GM21423 (cell line): ENCODE measurements at regions not wholly inside any gene's neighbourhood (a gene's known extent, or its start where the extent isn't known, plus 50 kb on each side); places are given as distances from the start of the nearest gene placed in this dataset.
"Not testable (repeated sequence)": the region's sequence is repeated elsewhere in the genome, so short reads cannot be mapped to it uniquely, and the experiment has no call there.

Experiments used
- ATAC-seq: cut with Tn5 transposase; IDR thresholded peaks from one replicate; pipeline ENCODE4 v1.9.1; 2021; ENCODE audit warnings: mild to moderate bottlenecking, moderate library complexity; ENCODE audit not compliant: unreplicated experiment

DNA sequence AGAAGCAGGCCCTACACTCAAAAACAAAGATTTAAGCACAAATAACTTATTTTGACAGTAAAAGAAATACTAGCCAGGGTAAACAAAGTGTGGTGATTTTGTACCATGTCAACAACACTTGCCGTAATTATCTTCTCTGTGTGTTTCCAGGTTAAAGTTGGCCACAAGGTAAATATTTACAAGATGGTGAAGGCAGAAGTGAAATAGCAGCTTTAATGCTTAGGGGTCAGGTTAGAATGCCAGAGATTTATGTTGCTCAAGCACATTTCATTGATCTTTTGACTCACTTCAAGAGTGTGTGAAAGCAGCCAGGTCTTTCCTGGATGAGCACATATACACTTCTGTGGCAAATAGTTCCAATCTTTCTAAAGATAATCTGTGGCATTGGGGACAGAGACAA, 270.2 kb upstream of the LUZP2 start:
- no peak for ATAC-seq

DNA sequence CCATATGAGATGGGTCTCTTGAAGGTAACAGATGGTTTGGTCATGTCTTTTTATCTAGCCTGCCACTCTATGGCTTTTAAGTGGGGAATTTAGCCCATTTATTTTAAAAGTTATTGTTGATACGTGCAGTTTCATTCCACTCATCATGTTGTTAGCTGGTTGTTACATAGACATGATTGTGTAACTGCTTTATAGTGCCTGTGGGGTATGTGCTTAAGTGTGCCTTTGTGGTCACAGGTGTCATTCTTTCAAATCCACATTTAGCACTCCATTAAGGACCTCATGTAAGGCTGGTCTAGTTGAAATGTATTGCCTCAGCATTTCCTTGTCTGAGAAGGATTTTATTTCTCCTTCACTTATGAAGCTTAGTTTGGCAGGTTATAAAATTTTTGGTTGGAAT, 263.8 kb upstream of the LUZP2 start:
- no peak for ATAC-seq

DNA sequence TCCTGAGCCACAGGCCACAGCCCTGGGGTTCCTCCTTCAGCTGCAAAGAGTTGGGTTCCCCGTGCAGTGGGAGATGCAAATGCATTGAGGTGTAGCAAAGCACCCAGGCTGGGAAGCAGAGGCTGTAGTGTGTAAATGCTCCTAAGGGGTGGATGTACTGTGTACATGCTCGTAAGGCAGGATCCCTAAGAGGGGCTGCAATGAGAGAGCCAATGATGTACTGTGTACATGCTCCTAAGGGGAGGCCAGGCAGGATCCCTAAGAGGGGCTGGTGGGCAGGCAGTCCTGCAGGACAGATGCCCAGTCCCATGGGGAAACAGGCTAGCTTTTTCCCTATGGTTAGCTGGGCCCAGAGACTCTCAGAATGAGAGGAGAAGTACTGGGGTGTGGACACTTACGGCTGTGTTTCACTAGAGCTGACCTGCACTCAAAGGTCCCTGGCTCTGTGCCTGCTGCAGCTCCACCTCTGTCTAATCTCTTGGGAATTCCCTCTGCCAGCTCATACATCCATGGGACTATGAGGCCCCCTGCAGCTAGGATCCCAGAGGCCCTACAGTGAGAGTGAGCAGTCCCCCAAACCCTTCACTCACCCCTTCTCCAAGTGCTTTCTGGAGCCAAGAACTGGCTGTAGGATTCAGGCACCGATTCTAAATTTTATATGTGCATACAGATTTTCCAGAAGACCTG, 261.9 kb upstream of the LUZP2 start:
- ATAC-seq = no peak

DNA sequence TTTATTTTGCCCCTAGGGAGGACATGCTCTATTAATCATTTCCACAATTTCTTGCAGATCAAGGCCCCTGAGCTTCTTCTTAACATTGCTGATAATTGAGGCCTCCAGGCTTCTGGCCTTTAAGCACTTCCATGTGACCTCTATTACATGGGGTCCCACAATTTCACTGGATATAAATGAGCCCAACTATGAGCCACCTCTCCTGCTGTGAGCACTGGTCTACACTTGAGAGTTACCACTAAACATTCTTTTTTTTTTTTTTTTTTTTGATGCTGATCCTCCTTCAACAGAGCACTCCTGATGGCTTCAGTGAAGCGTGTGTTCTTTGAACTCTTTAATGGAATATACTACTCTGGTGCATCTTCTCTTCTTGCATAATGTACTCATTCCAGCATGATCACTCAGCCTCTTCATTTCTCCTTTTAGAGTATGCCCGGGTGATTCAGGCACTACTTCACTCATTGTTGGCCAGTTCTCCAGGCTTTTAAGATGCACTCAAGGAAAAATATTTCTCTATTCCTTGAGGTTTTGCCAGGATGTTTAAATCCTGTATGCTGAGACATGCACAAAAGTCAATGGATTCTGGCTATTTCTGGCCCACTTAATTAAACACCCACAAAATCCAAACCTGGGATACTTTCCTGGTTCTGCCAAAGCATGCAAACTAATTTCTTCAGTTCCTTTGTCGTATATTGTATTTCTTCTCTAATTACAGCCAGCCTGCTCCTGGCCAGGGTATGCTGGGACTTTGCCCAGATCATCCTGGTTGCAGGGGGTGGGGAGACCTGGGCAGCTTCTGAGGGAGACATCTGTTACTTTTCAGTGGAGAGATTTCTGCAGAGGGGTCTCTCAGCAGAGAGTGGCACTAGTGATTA, 257.8 kb upstream of the LUZP2 start:
- no peak for ATAC-seq

DNA sequence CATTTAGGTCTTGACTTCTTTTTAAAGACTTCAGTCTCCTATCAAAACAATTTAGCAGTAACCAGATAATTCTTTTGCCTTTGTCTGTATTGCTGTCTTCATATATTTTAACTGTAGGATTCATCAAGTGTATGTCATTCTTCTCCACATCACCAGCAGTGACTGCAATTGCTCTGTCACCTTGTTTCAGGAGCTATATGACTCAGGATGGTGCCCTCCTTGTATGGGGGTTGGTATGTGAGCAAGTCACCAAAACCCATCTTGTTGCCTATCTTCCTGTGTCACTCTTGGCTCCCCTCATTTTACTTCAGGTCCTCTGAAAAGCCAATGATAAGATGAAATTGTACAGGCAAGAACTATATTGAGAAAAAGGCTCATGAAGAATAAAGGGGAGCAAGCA, 256.9 kb upstream of the LUZP2 start:
- no peak for ATAC-seq

DNA sequence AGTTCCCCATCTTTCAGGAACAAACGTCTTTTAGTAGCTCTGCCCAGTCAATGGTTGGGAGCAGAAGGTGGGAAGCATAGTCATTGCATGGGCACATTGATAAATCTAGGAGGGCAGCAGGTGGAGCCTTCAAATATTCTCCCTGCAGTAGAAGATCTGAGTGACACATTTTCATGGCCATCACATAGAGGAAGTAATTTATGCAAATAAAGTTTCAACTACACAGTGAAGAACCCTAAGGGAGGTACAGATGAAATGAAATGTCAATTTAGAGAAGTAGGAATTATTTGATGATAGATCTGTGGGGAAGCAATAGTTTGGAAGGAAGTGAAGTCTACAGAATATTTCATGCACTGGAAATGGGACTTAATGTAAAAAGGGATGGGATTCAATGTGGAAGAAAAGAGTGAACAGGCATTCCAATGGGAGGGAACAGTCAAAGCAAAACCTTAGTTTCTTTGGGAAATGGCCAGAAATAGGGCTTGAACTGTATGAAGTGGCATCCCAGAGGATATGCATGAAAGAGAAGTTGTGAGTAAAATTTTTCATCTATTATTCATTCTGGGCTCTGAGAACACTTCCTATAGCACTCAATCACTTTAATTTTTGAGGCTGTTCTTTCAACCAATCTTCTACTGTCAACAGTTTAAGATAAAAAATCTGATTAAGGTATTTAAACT, 256.2 kb upstream of the LUZP2 start:
- ATAC-seq = no peak

DNA sequence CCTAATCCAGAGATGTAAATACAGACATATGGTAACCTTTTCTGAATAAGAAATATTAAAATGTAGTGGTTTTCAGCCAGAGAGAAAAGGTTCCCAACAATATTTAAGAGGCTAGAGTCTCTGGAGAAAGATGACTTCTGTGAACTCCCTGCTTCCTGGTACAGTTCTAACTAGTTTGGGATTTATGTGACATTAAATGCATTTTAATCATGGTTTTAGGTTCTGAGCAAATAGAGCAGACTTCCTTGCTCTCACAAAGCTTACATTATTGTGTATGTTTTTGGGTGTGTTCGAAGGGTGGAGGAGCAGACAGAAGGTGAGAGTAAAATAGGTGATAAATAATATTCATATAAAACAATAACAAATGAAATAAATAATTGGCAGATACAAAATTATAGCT, 250.1 kb upstream of the LUZP2 start:
- no peak for ATAC-seq

DNA sequence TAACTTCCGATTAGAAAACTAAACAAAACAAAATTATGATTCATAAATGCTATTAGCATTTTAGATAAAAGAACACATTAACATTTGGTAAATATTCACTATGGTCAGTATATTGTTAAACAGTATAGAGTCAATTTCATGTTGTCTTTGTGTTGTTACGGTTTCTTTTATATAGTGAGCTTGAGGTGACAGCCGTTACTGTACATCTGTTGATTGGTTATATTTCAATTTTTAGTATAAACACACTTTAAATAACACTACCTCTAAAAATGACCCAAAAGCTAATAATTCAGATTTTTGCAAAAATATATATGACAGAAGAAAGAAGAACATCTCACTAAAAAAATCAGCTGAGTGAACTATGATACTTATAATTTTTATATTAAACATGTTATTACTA, 249.0 kb upstream of the LUZP2 start:
- ATAC-seq = no peak

DNA sequence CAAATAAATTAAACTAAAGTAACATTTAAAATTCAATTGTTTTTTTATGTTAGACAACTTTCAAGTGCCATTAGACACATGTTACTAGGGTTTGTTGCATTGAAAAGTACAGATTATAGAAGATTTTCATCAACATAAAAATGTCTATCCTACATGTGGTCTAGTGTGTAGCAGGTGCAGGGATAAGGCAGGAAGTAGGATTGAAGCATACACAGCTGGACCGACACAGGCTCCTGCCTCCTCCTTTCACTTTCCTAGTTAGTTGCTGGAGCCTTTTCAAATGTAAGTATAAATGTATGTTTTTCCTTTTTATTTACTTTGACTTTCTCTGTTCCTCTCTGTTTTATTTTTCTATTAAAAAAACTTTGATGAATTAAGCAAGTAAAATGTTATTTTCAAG, 246.9 kb upstream of the LUZP2 start:
- ATAC-seq = no peak

DNA sequence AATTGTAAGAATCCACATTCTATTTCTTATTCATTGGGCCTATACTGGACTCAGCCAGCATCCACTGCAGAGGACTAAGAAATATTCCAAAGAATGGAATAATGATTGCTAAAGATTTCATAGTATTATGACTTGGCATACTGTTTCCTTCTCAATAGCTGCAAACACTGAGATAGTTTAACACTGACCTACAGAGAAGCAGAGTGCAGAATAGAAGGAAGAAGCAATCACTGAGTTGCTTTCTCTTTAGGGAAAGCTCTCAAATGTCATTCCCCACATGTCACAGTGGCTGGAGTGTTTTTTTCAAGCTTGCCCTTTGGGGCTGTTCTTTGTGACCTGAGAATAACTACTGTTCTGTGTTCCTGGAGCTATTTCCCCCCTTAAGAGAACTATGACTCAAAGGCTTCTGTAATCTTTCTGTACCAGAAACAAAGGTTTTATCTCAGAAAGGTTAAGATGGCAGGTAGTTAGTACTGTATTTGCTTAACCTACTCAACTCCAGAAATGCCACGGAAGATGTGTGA, 243.6 kb upstream of the LUZP2 start:
- ATAC-seq = no peak

DNA sequence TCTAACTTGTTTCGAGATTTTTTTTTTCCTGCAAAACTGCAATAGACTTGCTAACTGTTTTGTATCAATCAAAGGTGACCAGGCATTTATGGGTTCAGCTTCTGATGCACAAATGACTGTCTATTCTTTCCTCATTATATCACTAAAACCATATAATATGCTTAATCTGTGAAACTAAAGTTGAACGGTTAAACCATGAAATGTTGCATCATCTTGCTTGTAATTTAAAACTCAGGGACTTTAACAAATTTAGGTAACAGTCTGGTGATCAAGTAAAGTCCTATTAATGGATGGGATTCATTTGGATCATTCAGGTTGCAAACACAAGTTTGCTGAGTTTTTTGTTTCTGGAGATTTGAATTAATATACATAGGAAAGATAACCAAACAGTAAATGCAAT, 232.0 kb upstream of the LUZP2 start:
- ATAC-seq = no peak

DNA sequence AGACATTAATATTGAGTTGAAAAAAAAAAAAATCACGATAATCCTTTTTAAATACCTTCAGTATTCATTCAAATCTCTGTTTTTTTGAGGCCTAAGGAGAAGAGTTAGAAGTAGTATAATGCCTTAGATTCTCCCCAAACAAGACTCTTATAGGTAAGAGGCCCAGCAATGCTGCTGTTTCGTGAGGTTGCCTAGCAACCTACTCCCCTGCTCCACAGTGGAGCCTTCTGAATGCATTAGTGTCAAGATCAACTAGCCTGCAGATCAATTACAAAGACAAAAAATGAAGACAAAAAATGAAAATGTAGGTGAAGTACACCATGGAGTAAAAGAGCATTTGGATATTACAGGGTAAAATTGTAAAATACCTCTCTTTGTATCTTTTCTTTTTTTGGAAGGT, 229.8 kb upstream of the LUZP2 start:
- no peak for ATAC-seq

DNA sequence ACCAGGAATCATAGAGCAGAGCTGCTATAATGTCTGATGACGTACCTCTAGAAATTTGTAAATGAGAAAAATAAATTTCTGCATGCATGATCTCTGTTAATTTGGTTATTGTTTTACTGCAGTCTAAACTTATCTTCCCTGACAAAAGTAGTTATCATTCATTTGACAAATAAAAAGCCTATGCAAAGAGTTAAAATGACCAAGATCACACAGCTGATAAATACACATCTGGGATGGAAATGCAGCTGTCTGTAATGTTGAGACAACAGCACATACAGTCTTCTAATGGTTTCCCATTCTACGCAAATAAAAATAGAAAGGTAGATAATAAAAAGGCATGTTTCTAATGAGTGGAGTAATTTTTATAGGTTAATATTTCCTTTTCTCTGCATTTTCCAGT, 225.1 kb upstream of the LUZP2 start:
- ATAC-seq = no peak

DNA sequence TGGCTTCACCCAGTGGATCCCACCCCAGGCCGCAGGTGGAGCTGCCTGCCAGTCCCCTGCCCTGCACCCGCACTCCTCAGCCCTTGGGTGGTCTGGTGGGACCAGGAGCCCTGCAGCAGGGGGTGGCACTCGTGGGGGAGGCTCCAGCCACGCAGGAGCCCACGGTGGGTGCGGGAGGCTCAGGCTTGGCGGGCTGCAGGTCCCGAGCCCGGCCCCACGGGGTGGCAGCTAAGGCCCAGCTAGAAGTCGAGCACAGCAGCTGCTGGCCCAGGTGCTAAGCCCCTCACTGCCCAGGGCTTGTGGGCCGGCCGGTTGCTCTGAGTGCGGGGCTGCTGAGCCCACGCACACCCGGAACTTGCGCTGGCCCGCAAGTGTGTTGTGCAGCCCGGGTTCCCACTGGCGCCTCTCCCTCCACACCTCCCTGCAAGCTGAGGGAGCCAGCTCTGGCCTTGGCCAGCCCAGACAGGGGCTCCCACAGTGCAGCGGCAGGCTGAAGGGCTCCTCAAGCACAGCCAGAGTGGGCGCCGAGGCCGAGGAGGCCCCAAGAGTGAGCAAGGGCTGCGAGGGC, 222.6 kb upstream of the LUZP2 start:
- ATAC-seq = not testable (repeated sequence)

DNA sequence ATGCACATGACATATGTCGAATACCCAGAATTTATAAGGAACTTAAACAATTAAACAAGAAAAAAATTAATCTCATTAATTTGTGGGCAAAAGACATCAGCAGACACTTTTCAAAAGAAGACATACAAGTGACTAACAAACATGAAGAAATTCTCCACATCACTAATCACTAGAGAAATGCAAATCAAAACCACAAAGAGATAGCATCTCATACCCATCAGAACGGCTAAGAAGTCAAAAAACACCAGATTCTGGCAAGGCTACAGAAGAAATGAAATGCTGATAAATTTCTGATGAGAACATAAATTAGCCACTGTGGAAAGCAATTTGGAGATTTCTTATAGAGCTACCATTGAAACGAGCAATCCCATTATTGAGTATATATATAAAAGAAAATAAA, 210.6 kb upstream of the LUZP2 start:
- ATAC-seq = no peak

DNA sequence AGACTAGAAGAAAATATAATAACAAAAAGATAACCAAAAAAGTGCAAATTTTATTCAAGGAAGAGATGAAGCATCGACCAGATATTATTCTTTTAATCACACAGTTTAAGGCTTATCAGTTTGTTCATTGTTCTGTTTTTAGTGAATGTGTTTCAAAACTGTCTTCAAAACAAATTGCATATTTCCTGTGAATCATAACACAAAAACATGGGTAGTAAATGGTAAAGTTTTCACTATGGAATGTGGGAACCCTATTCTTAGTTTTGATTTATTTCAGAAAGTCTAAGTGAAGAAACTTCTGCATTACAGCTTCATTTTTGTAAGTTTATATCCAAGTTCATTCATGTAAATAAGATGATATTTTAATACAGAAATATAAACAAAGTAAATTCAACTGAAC, 207.6 kb upstream of the LUZP2 start:
- ATAC-seq = no peak

DNA sequence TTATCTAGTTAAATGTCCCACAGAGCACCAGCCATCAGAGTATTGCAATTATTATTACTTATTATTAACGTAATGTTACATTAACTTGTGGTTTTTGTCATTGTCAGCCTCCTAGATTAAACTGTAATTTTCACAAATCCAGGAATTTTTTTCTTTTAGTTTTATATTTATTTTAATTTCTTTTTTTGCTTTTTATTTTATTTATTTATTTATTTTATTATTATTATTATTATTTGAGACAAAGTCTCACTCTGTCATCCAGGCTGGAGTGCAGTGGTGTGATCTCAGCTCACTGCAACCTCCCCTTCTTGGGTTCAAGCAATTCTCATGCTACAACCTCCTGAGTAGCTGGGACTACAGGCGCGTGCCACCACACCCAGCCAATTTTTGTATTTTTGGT, 202.9 kb upstream of the LUZP2 start:
- ATAC-seq = no peak

DNA sequence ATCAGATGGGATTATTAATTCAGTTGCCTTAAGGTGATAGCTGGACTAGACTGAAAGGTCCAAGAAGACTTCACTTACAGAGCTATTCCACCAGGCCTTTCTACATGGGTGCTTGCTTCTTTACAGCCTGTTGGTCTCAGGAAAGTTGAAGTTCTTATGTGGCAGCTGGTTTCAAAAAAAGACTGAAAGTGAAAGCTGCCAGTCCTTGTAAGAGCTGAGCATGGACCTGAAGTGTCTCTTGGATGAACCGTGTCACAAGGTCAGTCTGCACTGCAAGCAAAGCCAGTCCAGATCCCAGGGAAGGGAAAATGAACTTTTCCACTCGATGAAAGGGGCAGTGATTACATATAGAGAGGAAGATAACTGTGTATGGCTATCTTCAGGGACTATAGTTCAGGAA, 201.5 kb upstream of the LUZP2 start:
- no peak for ATAC-seq

DNA sequence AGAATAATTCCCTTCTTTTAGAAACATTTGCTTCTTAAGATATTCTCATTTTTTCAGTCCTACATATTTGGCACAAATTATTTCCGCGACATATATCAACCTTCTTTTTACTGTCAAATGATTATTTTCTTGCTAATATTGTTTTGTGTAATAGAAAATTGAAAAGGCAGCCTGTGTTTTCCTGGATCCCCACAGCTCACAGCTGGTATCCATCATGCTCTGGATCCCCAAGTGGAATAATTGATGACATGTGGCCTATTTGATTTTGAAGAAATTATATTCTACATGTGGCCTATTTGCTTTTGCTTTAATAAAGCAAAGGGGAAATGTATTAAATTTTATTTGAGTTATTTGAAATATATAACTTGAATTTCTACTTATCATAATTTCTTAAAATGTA, 199.4 kb upstream of the LUZP2 start:
- ATAC-seq = no peak

DNA sequence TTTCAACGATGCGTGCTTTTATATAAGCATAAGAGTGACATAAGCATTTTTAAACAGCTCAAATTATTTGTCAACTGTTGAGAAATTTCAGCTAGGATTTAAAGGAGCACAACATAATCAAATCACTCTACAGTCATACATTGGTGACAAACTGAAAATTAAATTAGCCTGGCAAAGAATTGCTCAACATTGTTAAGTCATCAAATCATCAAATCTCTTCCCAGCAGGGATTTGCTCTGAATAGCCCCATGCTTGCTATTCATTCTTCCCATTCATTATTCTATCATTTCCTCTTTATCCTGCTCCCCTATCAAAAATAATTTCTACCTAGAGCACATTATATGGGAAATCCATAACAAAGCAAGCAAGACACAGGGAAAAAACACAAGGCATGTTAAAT, 198.7 kb upstream of the LUZP2 start:
- ATAC-seq = no peak

DNA sequence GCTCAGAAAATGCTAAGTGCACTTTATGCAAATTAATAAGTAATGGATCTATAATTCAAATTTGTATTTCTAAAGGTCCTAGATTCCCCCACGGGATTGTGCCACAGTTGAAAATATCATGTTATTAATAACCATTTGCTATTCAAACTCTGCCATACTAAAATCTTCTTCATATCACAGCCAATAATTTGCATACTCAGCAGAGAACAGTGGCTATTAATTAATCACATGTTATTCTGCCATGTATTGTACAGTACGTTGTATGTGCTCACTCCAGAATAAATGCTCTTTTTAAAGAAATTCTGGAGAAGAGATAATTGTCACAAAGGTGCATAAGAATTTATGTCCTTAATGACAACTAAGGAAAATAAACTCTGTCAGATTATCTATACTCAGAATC, 184.9 kb upstream of the LUZP2 start:
- no peak for ATAC-seq
